Coronary artery (tissue), 2 donors: ENCODE measurements at regions not wholly inside any gene's neighbourhood (a gene's known extent, or its start where the extent isn't known, plus 50 kb on each side); places are given as distances from the start of the nearest gene placed in this dataset.

Source experiments
- DNase-seq: peaks from one replicate; pipeline ENCODE4 v3.0.0-alpha.2; 2017; ENCODE audit warnings: low spot score
- H3K27ac ChIP-seq, 2 donors: fragments of 200-600 bp; sonication (generic); one replicate each; pipeline ENCODE4 v1.5.1; 2016 to 2019
- H3K4me3 ChIP-seq: fragments of 200-600 bp; sonication (generic); 2 replicates; pipeline ENCODE4 v1.5.1; 2016; ENCODE audit warnings: mild to moderate bottlenecking, moderate library complexity
- CTCF ChIP-seq: fragments of 200-600 bp; sonication (generic); IDR thresholded peaks from one replicate; pipeline ENCODE4 v1.5.1; 2019; ENCODE audit warnings: antibody characterized with exemption

- TF ChIP-seq CTCF = no peak
- H3K27ac ChIP-seq = no peak overlapping the region
- H3K4me3 ChIP-seq = no peak overlapping the region
- no peak for DNase-seq
These were observed 332.4 kb downstream of the RPS6KC1 start for GRCh38 chr1:213383465-213383864.

DNA sequence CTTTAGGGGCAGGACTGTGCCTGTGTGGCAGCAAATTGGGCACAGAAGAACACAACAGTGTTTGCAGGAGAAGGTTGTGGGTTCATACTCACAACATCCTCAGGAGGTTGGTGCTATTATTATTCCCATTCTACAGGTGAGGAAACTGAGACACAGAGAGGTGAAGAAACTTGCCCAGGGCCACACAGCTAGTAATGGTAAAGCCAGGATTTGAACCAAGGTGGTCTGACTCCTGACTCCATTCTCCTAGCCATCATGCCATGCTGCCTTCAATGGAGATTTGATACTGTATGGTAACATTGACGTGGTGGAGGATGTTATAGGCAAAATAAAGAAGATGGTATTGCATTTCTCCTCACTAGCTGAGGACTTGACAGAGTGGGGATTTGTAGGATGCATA is 334.2 kb downstream of the RPS6KC1 start:
- H3K4me3 ChIP-seq = no peak overlapping the region
- no peak for TF ChIP-seq CTCF
- H3K27ac ChIP-seq = no peak overlapping the region
- no peak for DNase-seq

GRCh38 chr1:213385806-213386324 is 334.8 kb downstream of the RPS6KC1 start:
- DNase-seq = no peak
- no peak overlapping the region for H3K4me3 ChIP-seq
- no peak for TF ChIP-seq CTCF
- no peak overlapping the region for H3K27ac ChIP-seq

GRCh38 chr1:213387380-213388015 is 336.5 kb downstream of the RPS6KC1 start:
- Histone ChIP-seq H3K4me3 (no peak overlapping the region), H3K27ac (no peak overlapping the region)
- TF ChIP-seq CTCF = no peak
- no peak for DNase-seq

GRCh38 chr1:213388199-213388598 is 337.2 kb downstream of the RPS6KC1 start:
- no peak overlapping the region for H3K4me3 ChIP-seq
- TF ChIP-seq CTCF = no peak
- no peak overlapping the region for H3K27ac ChIP-seq
- DNase-seq = no peak

GRCh38 chr1:213389061-213389581 is 338.1 kb downstream of the RPS6KC1 start:
- H3K4me3 ChIP-seq = no peak overlapping the region
- no peak overlapping the region for H3K27ac ChIP-seq
- no peak for DNase-seq
- no peak for TF ChIP-seq CTCF

DNA sequence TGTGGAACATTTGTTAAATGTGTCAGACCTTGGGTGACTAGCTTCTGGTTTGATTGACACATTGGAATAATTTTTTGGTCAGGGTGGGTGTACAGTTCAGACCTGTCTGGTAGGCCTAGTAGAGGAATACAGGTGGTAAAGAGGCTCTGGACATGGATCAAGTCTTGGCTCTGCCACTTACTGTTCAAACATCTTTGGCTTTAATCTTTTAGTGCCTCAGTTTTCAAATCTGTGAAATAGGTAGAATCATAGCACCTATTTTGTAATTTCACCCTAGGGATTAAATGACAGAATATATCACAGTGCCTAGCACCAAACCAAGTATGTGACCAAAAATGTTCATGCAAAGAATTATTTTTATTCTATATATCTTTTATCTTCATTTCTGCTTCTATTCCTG is 340.4 kb downstream of the RPS6KC1 start:
- no peak for DNase-seq
- H3K4me3 ChIP-seq = no peak overlapping the region
- TF ChIP-seq CTCF = no peak
- no peak overlapping the region for H3K27ac ChIP-seq
